ENCODE measurements at regions not wholly inside any gene's neighbourhood (a gene's known extent, or its start where the extent isn't known, plus 50 kb on each side); places are given as distances from the start of the nearest gene placed in this dataset.
"Not testable (repeated sequence)": the region's sequence is repeated elsewhere in the genome, so short reads cannot be mapped to it uniquely, and the experiment has no call there.

GRCh38 chr13:50131920-50132903, 117.0 kb downstream of the KCNRG start:
- peak; percentile 38 for DNase-seq

GRCh38 chr13:50132904-50133357, 117.7 kb downstream of the KCNRG start:
- DNase-seq: no peak

GRCh38 chr13:50133358-50133953, 118.2 kb downstream of the KCNRG start:
- DNase-seq: no peak

GRCh38 chr13:50136226-50136625, 121.0 kb downstream of the KCNRG start:
- DNase-seq: no peak

GRCh38 chr13:50136678-50137077, 121.4 kb downstream of the KCNRG start:
- no peak for DNase-seq

GRCh38 chr13:50139435-50139934, 124.2 kb downstream of the KCNRG start:
- DNase-seq: not testable (repeated sequence)

GRCh38 chr13:50140153-50140552, 124.9 kb downstream of the KCNRG start:
- no peak for DNase-seq

- no peak for DNase-seq
These were observed 125.5 kb downstream of the KCNRG start for GRCh38 chr13:50140581-50141374.

- no peak for DNase-seq
These were observed 126.2 kb downstream of the KCNRG start for GRCh38 chr13:50141375-50141975.

- no peak for DNase-seq
These were observed 129.3 kb downstream of the KCNRG start for GRCh38 chr13:50144246-50145160.

GRCh38 chr13:50149214-50149613, 134.0 kb downstream of the KCNRG start:
- no peak for DNase-seq

GRCh38 chr13:50149932-50150331, 134.7 kb downstream of the KCNRG start:
- no peak for DNase-seq

- DNase-seq: no peak
These were observed 137.0 kb downstream of the KCNRG start for GRCh38 chr13:50152224-50152623.

GRCh38 chr13:50152655-50153309, 137.5 kb downstream of the KCNRG start:
- no peak for DNase-seq

- DNase-seq: no peak
These were observed 138.2 kb downstream of the KCNRG start for GRCh38 chr13:50153401-50153800.

- DNase-seq: no peak
These were observed 138.6 kb downstream of the KCNRG start for GRCh38 chr13:50153876-50154275.

GRCh38 chr13:50154697-50155096, 139.5 kb downstream of the KCNRG start:
- DNase-seq: no peak

GRCh38 chr13:50156140-50156539, 140.9 kb downstream of the KCNRG start:
- DNase-seq: no peak

- no peak for DNase-seq
These were observed 141.4 kb downstream of the KCNRG start for GRCh38 chr13:50156561-50157127.

GRCh38 chr13:50158385-50159165, 143.3 kb downstream of the KCNRG start:
- no peak for DNase-seq
